ENCODE measurements at regions not wholly inside any gene's neighbourhood (a gene's known extent, or its start where the extent isn't known, plus 50 kb on each side); places are given as distances from the start of the nearest gene placed in this dataset.

GRCh38 chr1:104098837-104099236 is 349.1 kb downstream of the AMY1C start:
- Mint-ChIP-seq H3K4me3 (no peak overlapping the region), H3K27ac (no peak overlapping the region), H3K36me3 (no peaks in the 10 kb centered on the region), H3K9me3 (peaks cover 0 to 3% (median 2%) of the 10 kb centered on the region in 7 donors), H3K4me1 (no peaks in the 10 kb centered on the region), H3K27me3 (ENCODE audit: low read depth in 3 of 3) (peaks cover 0 to 2% (median 0%) of the 10 kb centered on the region in 3 donors)
- Histone ChIP-seq H3K4me1 (ENCODE audit: control insufficient read depth in 1 of 2, insufficient read depth in 2 of 2, low read length in 2 of 2) (no peaks in the 10 kb centered on the region), H4K20me1 (ENCODE audit: insufficient read depth, low read length) (no peaks in the 10 kb centered on the region), H2AFZ (ENCODE audit: insufficient read depth, low read depth, low read length, poor library complexity, severe bottlenecking) (no peak overlapping the region), H3K4me2 (replicated peaks; ENCODE audit: extremely low read depth, low read length, poor library complexity, severe bottlenecking) (no peak overlapping the region), H3K27ac (ENCODE audit: low read depth in 1 of 2, low read length in 2 of 2) (no peak overlapping the region), H3K4me3 (replicated peaks in 1 of 3; ENCODE audit: low read depth in 2 of 3, low read length in 3 of 3) (no peak overlapping the region), H3K36me3 (replicated peaks in 1 of 2; ENCODE audit: control insufficient read depth in 1 of 2, insufficient read depth in 2 of 2, low read length in 2 of 2) (no peaks in the 10 kb centered on the region), H3K27me3 (ENCODE audit: control insufficient read depth in 2 of 2, insufficient read depth in 2 of 2, low read length in 2 of 2) (no peaks in the 10 kb centered on the region), H3K79me2 (ENCODE audit: insufficient read depth, low read length) (no peaks in the 10 kb centered on the region), H3K9me3 (replicated peaks in 1 of 2; ENCODE audit: control insufficient read depth in 1 of 2, insufficient read depth in 1 of 2, low read length in 2 of 2) (no peaks in the 10 kb centered on the region), H3K9ac (ENCODE audit: insufficient read depth, low read length, poor library complexity, severe bottlenecking) (no peak overlapping the region)
- TF ChIP-seq, protein P1, sequence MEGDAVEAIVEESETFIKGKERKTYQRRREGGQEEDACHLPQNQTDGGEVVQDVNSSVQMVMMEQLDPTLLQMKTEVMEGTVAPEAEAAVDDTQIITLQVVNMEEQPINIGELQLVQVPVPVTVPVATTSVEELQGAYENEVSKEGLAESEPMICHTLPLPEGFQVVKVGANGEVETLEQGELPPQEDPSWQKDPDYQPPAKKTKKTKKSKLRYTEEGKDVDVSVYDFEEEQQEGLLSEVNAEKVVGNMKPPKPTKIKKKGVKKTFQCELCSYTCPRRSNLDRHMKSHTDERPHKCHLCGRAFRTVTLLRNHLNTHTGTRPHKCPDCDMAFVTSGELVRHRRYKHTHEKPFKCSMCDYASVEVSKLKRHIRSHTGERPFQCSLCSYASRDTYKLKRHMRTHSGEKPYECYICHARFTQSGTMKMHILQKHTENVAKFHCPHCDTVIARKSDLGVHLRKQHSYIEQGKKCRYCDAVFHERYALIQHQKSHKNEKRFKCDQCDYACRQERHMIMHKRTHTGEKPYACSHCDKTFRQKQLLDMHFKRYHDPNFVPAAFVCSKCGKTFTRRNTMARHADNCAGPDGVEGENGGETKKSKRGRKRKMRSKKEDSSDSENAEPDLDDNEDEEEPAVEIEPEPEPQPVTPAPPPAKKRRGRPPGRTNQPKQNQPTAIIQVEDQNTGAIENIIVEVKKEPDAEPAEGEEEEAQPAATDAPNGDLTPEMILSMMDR (IDR thresholded peaks at IDR 0.05), result no peak
- no peak for DNase-seq
- WGBS (ENCODE audit: insufficient coverage), result no CpG with 5 or more reads among the region's 3 CpGs
- intact Hi-C loops (cut with micrococcal nuclease), result no loop called here

DNA sequence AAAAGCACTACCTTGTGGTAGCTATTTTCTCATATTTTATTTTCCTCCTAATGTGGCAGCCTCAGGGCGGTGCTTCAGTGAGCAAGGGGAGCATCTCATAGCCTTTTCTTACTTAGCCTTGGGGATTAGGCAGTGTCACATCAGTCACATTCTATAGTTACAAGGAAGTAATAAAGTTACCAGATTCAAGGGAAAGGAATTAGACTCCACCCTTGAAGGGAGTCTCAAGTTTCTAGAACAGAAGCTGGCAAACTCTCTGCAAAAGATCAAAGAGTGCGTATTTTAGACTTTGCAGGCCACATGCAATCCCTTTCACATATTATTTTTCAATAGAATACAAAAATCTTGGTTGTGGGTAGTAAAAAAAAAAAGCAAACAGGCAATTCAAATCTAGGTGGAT is 350.4 kb downstream of the AMY1C start:
- Histone ChIP-seq H3K4me1 (ENCODE audit: control insufficient read depth in 1 of 2, insufficient read depth in 2 of 2, low read length in 2 of 2) (no peaks in the 10 kb centered on the region), H3K4me3 (replicated peaks in 1 of 3; ENCODE audit: low read depth in 2 of 3, low read length in 3 of 3) (no peak overlapping the region), H3K27ac (ENCODE audit: low read depth in 1 of 2, low read length in 2 of 2) (no peak overlapping the region), H3K9ac (ENCODE audit: insufficient read depth, low read length, poor library complexity, severe bottlenecking) (no peak overlapping the region), H2AFZ (ENCODE audit: insufficient read depth, low read depth, low read length, poor library complexity, severe bottlenecking) (no peak overlapping the region), H3K4me2 (replicated peaks; ENCODE audit: extremely low read depth, low read length, poor library complexity, severe bottlenecking) (no peak overlapping the region), H3K27me3 (ENCODE audit: control insufficient read depth in 2 of 2, insufficient read depth in 2 of 2, low read length in 2 of 2) (no peaks in the 10 kb centered on the region), H4K20me1 (ENCODE audit: insufficient read depth, low read length) (no peaks in the 10 kb centered on the region), H3K79me2 (ENCODE audit: insufficient read depth, low read length) (no peaks in the 10 kb centered on the region), H3K36me3 (replicated peaks in 1 of 2; ENCODE audit: control insufficient read depth in 1 of 2, insufficient read depth in 2 of 2, low read length in 2 of 2) (no peaks in the 10 kb centered on the region), H3K9me3 (replicated peaks in 1 of 2; ENCODE audit: control insufficient read depth in 1 of 2, insufficient read depth in 1 of 2, low read length in 2 of 2) (no peaks in the 10 kb centered on the region)
- Mint-ChIP-seq H3K4me3 (no peak overlapping the region), H3K36me3 (no peaks in the 10 kb centered on the region), H3K4me1 (no peaks in the 10 kb centered on the region), H3K9me3 (peaks cover 0 to 3% (median 2%) of the 10 kb centered on the region in 7 donors), H3K27ac (no peak overlapping the region), H3K27me3 (ENCODE audit: low read depth in 3 of 3) (peaks cover 0 to 2% (median 0%) of the 10 kb centered on the region in 3 donors)
- no peak for DNase-seq
- WGBS (ENCODE audit: insufficient coverage), result no CpG with 5 or more reads among the region's 2 CpGs
- intact Hi-C loops (cut with micrococcal nuclease), result no loop called here
- TF ChIP-seq, protein P1 (IDR thresholded peaks at IDR 0.05), result no peak
